Esophagus squamous epithelium (tissue), 4 donors: ENCODE measurements at regions not wholly inside any gene's neighbourhood (a gene's known extent, or its start where the extent isn't known, plus 50 kb on each side); places are given as distances from the start of the nearest gene placed in this dataset.

ENCODE experiments used
- POLR2A ChIP-seq, 4 donors: fragments of 450-650 bp; IDR thresholded peaks; one replicate each; pipeline ENCODE4 v1.6.1; 2017; ENCODE audit warnings: antibody characterized with exemption in 4 of 4, mild to moderate bottlenecking in 4 of 4, moderate library complexity in 3 of 4
- TF ChIP-seq, protein P1 (sequence below), 6 experiments: fragments of 450-650 bp in 4 of 6; fragments of 200-600 bp in 2 of 6; sonication (generic) in 2 of 6; IDR thresholded peaks; one replicate each; pipeline ENCODE4 v1.5.1; 2016 to 2019; ENCODE audit warnings: antibody characterized with exemption in 6 of 6, mild to moderate bottlenecking in 4 of 6, moderate library complexity in 4 of 6

DNA sequence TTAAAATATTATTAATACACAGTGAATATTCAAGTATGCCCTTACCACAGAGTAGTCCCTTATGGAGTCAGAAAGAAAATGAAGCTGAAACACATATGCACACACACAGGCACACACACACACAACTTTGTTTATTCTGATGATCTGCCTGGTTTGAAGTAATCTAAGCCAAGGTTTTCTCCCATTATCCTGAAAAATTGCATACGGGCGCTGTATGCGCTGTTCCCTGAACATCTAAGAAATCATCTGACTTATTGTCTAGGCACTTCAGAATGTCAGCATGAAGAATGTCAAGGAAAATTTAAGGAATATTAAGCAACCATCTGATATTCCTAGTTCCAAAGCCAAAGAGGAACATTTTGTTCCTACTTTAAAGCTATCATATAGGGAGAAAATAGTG, 147.1 kb upstream of the SLC30A5 start:
- TF ChIP-seq, protein P1, sequence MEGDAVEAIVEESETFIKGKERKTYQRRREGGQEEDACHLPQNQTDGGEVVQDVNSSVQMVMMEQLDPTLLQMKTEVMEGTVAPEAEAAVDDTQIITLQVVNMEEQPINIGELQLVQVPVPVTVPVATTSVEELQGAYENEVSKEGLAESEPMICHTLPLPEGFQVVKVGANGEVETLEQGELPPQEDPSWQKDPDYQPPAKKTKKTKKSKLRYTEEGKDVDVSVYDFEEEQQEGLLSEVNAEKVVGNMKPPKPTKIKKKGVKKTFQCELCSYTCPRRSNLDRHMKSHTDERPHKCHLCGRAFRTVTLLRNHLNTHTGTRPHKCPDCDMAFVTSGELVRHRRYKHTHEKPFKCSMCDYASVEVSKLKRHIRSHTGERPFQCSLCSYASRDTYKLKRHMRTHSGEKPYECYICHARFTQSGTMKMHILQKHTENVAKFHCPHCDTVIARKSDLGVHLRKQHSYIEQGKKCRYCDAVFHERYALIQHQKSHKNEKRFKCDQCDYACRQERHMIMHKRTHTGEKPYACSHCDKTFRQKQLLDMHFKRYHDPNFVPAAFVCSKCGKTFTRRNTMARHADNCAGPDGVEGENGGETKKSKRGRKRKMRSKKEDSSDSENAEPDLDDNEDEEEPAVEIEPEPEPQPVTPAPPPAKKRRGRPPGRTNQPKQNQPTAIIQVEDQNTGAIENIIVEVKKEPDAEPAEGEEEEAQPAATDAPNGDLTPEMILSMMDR (IDR thresholded peaks at IDR 0.05): no peak
- no peak for TF ChIP-seq POLR2A (IDR thresholded peaks at IDR 0.05)
